Endothelial cell of umbilical vein (primary cell): ENCODE measurements at regions not wholly inside any gene's neighbourhood (a gene's known extent, or its start where the extent isn't known, plus 50 kb on each side); places are given as distances from the start of the nearest gene placed in this dataset.
"Not testable (repeated sequence)": the region's sequence is repeated elsewhere in the genome, so short reads cannot be mapped to it uniquely, and the experiment has no call there.

Source experiments
- EZH2 ChIP-seq: IDR thresholded peaks from 2 replicates; pipeline ENCODE4 v1.6.1; 2012; ENCODE audit warnings: borderline replicate concordance, low read depth, mild to moderate bottlenecking, moderate library complexity, low read length, inconsistent platforms; ENCODE audit not compliant: severe bottlenecking
- FOS ChIP-seq: IDR thresholded peaks from 2 replicates; pipeline ENCODE4 v1.6.1; 2011; ENCODE audit warnings: mild to moderate bottlenecking, low read length, moderate library complexity, borderline replicate concordance; ENCODE audit not compliant: insufficient read depth
- MYC ChIP-seq: IDR thresholded peaks from one replicate; pipeline ENCODE4 v1.6.1; 2011; ENCODE audit warnings: mild to moderate bottlenecking, low read depth, low read length
- POLR2A ChIP-seq: IDR thresholded peaks from 2 replicates; pipeline ENCODE4 v1.6.1; 2012; ENCODE audit warnings: low read depth, mild to moderate bottlenecking, control low read depth, low read length
- POLR2AphosphoS5 ChIP-seq: IDR thresholded peaks from 2 replicates; pipeline ENCODE4 v1.6.1; 2012; ENCODE audit warnings: low read depth, mild to moderate bottlenecking, control low read depth, low read length, moderate library complexity; ENCODE audit not compliant: insufficient read depth
- TF ChIP-seq, protein P1 (sequence below), 2 donors: IDR thresholded peaks; 1 replicate in 1 of 2; 2 replicates in 1 of 2; pipeline ENCODE4 v1.5.1; 2011; ENCODE audit warnings: low read length in 2 of 2, mild to moderate bottlenecking in 2 of 2, moderate library complexity in 2 of 2, control low read depth in 1 of 2, inconsistent platforms in 1 of 2, low read depth in 1 of 2; ENCODE audit not compliant: insufficient read depth in 1 of 2; ENCODE audit errors: extremely low read depth in 1 of 2
- TF ChIP-seq, protein P2 (sequence below): IDR thresholded peaks from 2 replicates; pipeline ENCODE4 v1.6.1; 2011; ENCODE audit not compliant: insufficient read depth, insufficient read length

DNA sequence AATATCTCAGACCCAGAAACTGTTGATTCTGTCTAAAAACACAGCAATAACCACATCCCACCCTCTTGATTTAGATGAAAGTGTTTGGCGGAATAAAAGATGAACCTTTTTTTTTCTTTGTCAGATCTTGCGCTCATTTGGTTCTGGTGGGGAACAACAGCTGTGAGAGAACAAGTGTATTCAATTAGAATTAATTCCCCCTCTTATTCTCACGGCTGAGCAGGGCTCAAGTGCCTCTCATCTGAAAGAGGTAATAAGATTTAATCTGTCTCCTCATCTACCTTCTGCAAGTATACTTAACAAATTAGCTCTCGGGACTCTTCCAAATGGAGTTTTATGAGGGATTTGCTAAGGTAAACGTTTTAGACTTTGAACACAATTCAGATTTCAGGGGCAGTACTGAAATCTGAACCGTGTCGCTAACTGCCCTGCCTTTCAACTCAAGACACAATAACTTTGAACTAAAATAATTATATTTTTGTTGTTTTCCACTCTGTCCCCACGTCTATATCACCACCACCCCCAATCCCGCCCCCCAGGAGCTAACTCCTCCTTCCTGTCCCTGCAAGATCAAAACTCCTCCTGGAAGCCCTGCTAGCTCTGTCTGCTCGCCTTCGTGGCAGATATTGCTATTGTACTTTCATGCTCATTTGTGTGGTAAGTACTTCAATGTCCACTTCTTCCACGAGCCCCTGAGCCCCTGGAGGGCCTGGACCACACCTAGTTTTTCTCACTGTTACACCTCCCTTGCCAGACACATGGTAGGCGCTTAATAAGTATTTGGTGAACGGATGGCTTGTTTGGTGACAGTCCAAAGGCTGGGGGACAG, 54.2 kb upstream of the ROPN1B start:
- not testable (repeated sequence) for TF ChIP-seq POLR2A, MYC, FOS, EZH2, POLR2AphosphoS5
- TF ChIP-seq, protein P1, sequence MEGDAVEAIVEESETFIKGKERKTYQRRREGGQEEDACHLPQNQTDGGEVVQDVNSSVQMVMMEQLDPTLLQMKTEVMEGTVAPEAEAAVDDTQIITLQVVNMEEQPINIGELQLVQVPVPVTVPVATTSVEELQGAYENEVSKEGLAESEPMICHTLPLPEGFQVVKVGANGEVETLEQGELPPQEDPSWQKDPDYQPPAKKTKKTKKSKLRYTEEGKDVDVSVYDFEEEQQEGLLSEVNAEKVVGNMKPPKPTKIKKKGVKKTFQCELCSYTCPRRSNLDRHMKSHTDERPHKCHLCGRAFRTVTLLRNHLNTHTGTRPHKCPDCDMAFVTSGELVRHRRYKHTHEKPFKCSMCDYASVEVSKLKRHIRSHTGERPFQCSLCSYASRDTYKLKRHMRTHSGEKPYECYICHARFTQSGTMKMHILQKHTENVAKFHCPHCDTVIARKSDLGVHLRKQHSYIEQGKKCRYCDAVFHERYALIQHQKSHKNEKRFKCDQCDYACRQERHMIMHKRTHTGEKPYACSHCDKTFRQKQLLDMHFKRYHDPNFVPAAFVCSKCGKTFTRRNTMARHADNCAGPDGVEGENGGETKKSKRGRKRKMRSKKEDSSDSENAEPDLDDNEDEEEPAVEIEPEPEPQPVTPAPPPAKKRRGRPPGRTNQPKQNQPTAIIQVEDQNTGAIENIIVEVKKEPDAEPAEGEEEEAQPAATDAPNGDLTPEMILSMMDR (IDR thresholded peaks at IDR 0.05; ENCODE audit: extremely low read depth in 1 of 2, insufficient read depth in 1 of 2, low read depth in 1 of 2, low read length in 2 of 2) = not testable (repeated sequence)
- TF ChIP-seq, protein P2, sequence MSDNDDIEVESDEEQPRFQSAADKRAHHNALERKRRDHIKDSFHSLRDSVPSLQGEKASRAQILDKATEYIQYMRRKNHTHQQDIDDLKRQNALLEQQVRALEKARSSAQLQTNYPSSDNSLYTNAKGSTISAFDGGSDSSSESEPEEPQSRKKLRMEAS = not testable (repeated sequence)
